OCI-LY1 (cell line): ENCODE measurements at regions not wholly inside any gene's neighbourhood (a gene's known extent, or its start where the extent isn't known, plus 50 kb on each side); places are given as distances from the start of the nearest gene placed in this dataset.

Experiments used
- H2AFZ ChIP-seq: fragments of 200-600 bp; sonication (generic), shearing (Covaris generic); 2 replicates; pipeline ENCODE4 v1.6.0; 2014; ENCODE audit warnings: antibody characterized with exemption, mild to moderate bottlenecking, low read length
- H3F3A ChIP-seq: fragments of 200-600 bp; sonication (generic), shearing (Covaris generic); 2 replicates; pipeline ENCODE4 v1.6.0; 2014; ENCODE audit warnings: mild to moderate bottlenecking, antibody characterized with exemption, low read length, moderate library complexity; ENCODE audit not compliant: insufficient read depth
- H3K27ac ChIP-seq: fragments of 200-600 bp; sonication (generic); 2 replicates; pipeline ENCODE4 v1.5.1; 2014; ENCODE audit warnings: low read length, mixed run types, mild to moderate bottlenecking, low read depth; ENCODE audit not compliant: poor library complexity, severe bottlenecking
- H3K27me3 ChIP-seq: fragments of 200-600 bp; sonication (generic); 2 replicates; pipeline ENCODE4 v1.6.0; 2014; ENCODE audit warnings: antibody characterized with exemption, mild to moderate bottlenecking, low read length, moderate library complexity; ENCODE audit not compliant: insufficient read depth
- H3K36me3 ChIP-seq: fragments of 200-600 bp; sonication (generic); 2 replicates; pipeline ENCODE4 v1.6.1; 2014; ENCODE audit warnings: mild to moderate bottlenecking, antibody characterized with exemption, low read length, moderate library complexity, mixed read lengths; ENCODE audit not compliant: insufficient read depth
- H3K4me1 ChIP-seq: fragments of 200-600 bp; sonication (generic); 2 replicates; pipeline ENCODE4 v1.5.1; 2014; ENCODE audit warnings: mild to moderate bottlenecking, low read length, moderate library complexity; ENCODE audit not compliant: insufficient read depth, severe bottlenecking
- H3K4me2 ChIP-seq: fragments of 200-600 bp; sonication (generic), shearing (Covaris generic); 2 replicates; pipeline ENCODE4 v1.6.1; 2014; ENCODE audit warnings: low read length
- H3K4me3 ChIP-seq: fragments of 200-600 bp; sonication (generic); 2 replicates; pipeline ENCODE4 v1.5.1; 2014; ENCODE audit warnings: low read length, low read depth, mild to moderate bottlenecking, mixed read lengths; ENCODE audit not compliant: poor library complexity, severe bottlenecking
- H3K79me2 ChIP-seq: fragments of 200-600 bp; shearing (Covaris generic); 2 replicates; pipeline ENCODE4 v1.6.1; 2016; ENCODE audit warnings: mixed run types, low read length, mixed read lengths; ENCODE audit not compliant: insufficient read depth
- H3K9ac ChIP-seq: fragments of 200-600 bp; sonication (generic), shearing (Covaris generic); 2 replicates; pipeline ENCODE4 v1.6.1; 2014; ENCODE audit warnings: mild to moderate bottlenecking, low read length, mixed read lengths
- H3K9me2 ChIP-seq: fragments of 200-600 bp; sonication (generic), shearing (Covaris generic); 2 replicates; pipeline ENCODE4 v1.6.1; 2014; ENCODE audit warnings: low read depth, mild to moderate bottlenecking, low read length, mixed read lengths
- H3K9me3 ChIP-seq: fragments of 200-600 bp; shearing (Covaris generic); 2 replicates; pipeline ENCODE4 v1.6.1; 2014; ENCODE audit warnings: low read length, mixed read lengths
- H4K20me1 ChIP-seq: fragments of 200-600 bp; sonication (generic), shearing (Covaris generic); 2 replicates; pipeline ENCODE4 v1.6.0; 2016; ENCODE audit warnings: mild to moderate bottlenecking, low read length; ENCODE audit not compliant: insufficient read depth
- EZH2 ChIP-seq: fragments of 200-600 bp; sonication (generic), shearing (Covaris generic); IDR thresholded peaks from 2 replicates; pipeline ENCODE4 v1.8.0; 2017; ENCODE audit warnings: borderline replicate concordance, mixed run types, mild to moderate bottlenecking, antibody characterized with exemption, low read length, moderate library complexity, mixed read lengths
- TF ChIP-seq, protein P1 (sequence below): fragments of 200-600 bp; sonication (generic), shearing (Covaris generic); IDR thresholded peaks from 2 replicates; pipeline ENCODE4 v1.5.1; 2017; ENCODE audit warnings: mild to moderate bottlenecking, antibody characterized with exemption, low read length, moderate library complexity, mixed read lengths

DNA sequence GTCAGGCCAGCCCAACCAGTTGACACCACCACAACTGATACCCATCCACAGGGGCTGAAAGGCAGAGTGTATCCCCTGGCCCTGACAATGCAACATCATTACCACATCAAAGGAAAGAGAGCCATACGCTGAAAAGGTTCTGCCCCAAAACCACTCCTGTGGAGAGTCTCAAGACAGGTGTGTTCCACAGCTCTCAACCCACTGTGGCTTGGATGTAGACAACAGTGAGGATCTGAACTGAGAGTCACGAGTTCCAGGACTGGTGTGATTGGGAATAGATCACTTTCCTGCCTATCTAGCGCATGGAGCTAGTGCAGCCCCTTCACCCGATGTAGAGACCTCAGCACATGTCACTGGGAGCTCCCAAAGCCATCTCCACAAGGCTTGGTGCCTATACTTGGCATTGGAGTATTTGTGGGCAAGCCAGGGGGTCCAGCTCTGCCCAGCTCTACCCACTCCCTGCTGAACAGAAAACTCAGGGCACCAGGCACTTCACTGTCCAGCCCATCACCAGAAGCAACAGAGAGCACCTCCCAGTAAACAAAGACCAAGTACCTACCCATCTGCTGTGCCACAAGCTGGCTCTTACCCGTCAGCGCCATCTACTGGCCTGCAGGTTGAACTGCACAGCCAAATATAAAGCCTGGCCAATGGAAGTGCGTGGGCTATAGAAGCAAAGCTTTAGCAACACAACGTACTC, 579.5 kb downstream of the UQCRFS1 start:
- peak overlapping the region; percentile 61 for H3K4me3 ChIP-seq
- H2AFZ ChIP-seq, result no peak overlapping the region
- H3K9me3 ChIP-seq, result 0 out of 2 replicates have a peak, but pooled peaks cover 2% of the 10 kb centered on the region
- H3K36me3 ChIP-seq, result peaks cover 2% of the 10 kb centered on the region; the same call in 1 of the 2 replicates
- H3K79me2 ChIP-seq, result peaks cover 17% of the 10 kb centered on the region
- peak overlapping the region; percentile 39; the same call in 1 of the 2 replicates for H3K9ac ChIP-seq
- H3K4me1 ChIP-seq, result peaks cover 35% of the 10 kb centered on the region
- no peak for TF ChIP-seq EZH2
- TF ChIP-seq, protein P1, sequence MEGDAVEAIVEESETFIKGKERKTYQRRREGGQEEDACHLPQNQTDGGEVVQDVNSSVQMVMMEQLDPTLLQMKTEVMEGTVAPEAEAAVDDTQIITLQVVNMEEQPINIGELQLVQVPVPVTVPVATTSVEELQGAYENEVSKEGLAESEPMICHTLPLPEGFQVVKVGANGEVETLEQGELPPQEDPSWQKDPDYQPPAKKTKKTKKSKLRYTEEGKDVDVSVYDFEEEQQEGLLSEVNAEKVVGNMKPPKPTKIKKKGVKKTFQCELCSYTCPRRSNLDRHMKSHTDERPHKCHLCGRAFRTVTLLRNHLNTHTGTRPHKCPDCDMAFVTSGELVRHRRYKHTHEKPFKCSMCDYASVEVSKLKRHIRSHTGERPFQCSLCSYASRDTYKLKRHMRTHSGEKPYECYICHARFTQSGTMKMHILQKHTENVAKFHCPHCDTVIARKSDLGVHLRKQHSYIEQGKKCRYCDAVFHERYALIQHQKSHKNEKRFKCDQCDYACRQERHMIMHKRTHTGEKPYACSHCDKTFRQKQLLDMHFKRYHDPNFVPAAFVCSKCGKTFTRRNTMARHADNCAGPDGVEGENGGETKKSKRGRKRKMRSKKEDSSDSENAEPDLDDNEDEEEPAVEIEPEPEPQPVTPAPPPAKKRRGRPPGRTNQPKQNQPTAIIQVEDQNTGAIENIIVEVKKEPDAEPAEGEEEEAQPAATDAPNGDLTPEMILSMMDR, result peak; percentile 98
- H3K4me2 ChIP-seq, result peak overlapping the region; percentile 77; the same call in 1 of the 2 replicates
- H3F3A ChIP-seq, result no peaks in the 10 kb centered on the region
- no peaks in the 10 kb centered on the region for H4K20me1 ChIP-seq
- no peaks in the 10 kb centered on the region for H3K9me2 ChIP-seq
- H3K27me3 ChIP-seq, result no peaks in the 10 kb centered on the region; the same call in 1 of the 2 replicates
- H3K27ac ChIP-seq, result peak overlapping the region; percentile 98

DNA sequence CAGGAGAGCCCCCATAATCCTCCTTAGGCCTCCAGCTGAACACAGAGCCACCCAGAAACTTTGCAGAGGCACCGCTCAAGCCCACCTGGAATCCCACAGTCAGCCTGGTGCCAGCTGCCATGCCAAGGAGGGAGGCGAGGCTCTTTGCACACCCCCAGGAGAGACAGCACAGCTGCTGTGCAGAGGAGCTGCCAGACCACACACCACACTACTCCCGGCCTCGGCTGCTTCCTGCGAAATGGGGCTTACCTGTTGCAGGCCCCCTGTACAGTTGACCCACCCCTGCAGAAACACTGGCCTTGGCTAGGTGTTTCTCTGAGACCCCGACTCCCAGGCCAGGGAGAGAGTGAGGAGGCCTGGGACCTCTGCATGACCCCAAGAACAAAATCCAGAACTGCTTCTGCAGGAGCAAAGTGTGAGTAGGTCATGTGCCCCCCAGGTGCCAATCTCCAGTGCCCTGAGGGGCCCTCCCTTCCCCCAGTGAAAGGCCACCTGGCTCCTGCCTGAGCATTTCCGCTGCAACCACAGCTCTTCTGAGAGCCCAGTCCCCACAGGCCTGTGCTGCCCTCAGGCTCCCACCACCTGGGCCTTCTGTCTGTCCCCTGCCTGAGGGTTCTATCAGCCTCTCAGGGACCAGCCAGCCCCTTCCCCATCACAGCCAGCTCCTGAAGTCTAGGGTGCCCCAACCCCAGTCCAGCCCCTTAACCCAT, 580.4 kb downstream of the UQCRFS1 start:
- H3K9me2 ChIP-seq, result no peaks in the 10 kb centered on the region
- H3F3A ChIP-seq, result no peaks in the 10 kb centered on the region
- H3K4me1 ChIP-seq, result peaks cover 35% of the 10 kb centered on the region
- 0 out of 2 replicates have a peak, but pooled peaks cover 5% of the 10 kb centered on the region for H3K9me3 ChIP-seq
- peaks cover 9% of the 10 kb centered on the region; the same call in 1 of the 2 replicates for H3K36me3 ChIP-seq
- peaks cover 17% of the 10 kb centered on the region for H3K79me2 ChIP-seq
- H2AFZ ChIP-seq, result no peak overlapping the region
- no peaks in the 10 kb centered on the region for H3K27me3 ChIP-seq
- H3K9ac ChIP-seq, result peak overlapping the region; percentile 85
- peak overlapping the region; percentile 77 for H3K4me2 ChIP-seq
- TF ChIP-seq EZH2, result no peak
- TF ChIP-seq, protein P1, result no peak
- peak overlapping the region; percentile 98 for H3K27ac ChIP-seq
- H4K20me1 ChIP-seq, result no peaks in the 10 kb centered on the region
- H3K4me3 ChIP-seq, result peak overlapping the region; percentile 61

DNA sequence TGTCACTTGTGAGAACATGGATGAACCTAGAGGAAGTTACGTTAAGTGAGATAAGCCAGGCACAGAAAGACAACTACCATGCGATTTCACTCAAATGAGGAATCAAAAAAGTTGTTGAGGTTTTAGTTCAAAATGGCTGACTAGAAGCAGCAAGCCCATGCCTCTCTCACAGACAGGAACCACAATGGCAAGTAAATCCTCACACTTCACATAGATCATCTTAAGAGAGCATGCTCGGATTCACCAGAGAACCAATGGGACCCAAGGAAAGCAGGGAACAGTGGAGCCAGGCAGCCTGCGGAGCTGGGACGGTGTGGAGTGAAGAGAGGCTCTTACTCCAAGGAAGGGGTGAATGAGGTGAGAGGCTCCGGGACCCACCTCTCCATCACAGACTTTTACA, 581.0 kb downstream of the UQCRFS1 start:
- H3K9ac ChIP-seq, result peak overlapping the region; percentile 85
- H3K9me3 ChIP-seq, result 0 out of 2 replicates have a peak, but pooled peaks cover 6% of the 10 kb centered on the region
- peak overlapping the region; percentile 77 for H3K4me2 ChIP-seq

More for the DNA sequence above, 581.0 kb downstream of the UQCRFS1 start:
- H3K9me2 ChIP-seq, result no peaks in the 10 kb centered on the region
- H3F3A ChIP-seq, result no peaks in the 10 kb centered on the region
- TF ChIP-seq EZH2, result no peak
- TF ChIP-seq, protein P1, result no peak
- peaks cover 15% of the 10 kb centered on the region; the same call in 1 of the 2 replicates for H3K36me3 ChIP-seq
- H3K4me3 ChIP-seq, result peak overlapping the region; percentile 61
- peaks cover 35% of the 10 kb centered on the region for H3K4me1 ChIP-seq
- no peaks in the 10 kb centered on the region for H3K27me3 ChIP-seq
- H3K27ac ChIP-seq, result peak overlapping the region; percentile 98
- H2AFZ ChIP-seq, result no peak overlapping the region
- no peaks in the 10 kb centered on the region for H4K20me1 ChIP-seq
- peaks cover 17% of the 10 kb centered on the region for H3K79me2 ChIP-seq
